ENCODE measurements at regions not wholly inside any gene's neighbourhood (a gene's known extent, or its start where the extent isn't known, plus 50 kb on each side); places are given as distances from the start of the nearest gene placed in this dataset.
"Not testable (repeated sequence)": the region's sequence is repeated elsewhere in the genome, so short reads cannot be mapped to it uniquely, and the experiment has no call there.

- Mint-ChIP-seq H3K4me1 (no peaks in the 10 kb centered on the region), H3K36me3 (peaks cover 0 to 4% (median 0%) of the 10 kb centered on the region in 5 donors), H3K27ac (no peak overlapping the region), H3K9me3 (peaks cover 9 to 35% (median 17%) of the 10 kb centered on the region in 11 donors), H3K27me3 (no peaks in the 10 kb centered on the region), H3K4me3 (no peak overlapping the region)
- Histone ChIP-seq H3K27ac (ENCODE audit: low read depth, low read length) (no peak overlapping the region), H3K27me3 (ENCODE audit: control insufficient read depth in 2 of 2, insufficient read depth in 2 of 2, low read length in 2 of 2) (no peaks in the 10 kb centered on the region), H3K4me3 (ENCODE audit: low read length) (no peak overlapping the region), H3K36me3 (ENCODE audit: control insufficient read depth in 2 of 3, insufficient read depth in 3 of 3, low read length in 3 of 3) (no peaks in the 10 kb centered on the region), H3K4me1 (ENCODE audit: control insufficient read depth in 2 of 2, insufficient read depth in 2 of 2, low read length in 2 of 2) (no peaks in the 10 kb centered on the region), H3K9me3 (ENCODE audit: control insufficient read depth in 2 of 3, low read length in 3 of 3) (peaks cover 0 to 5% (median 0%) of the 10 kb centered on the region in 3 experiments)
- ATAC-seq (no peak), DNase-seq (no peak)
- POLR2A ChIA-PET: no interaction called here
- intact Hi-C loops (cut with micrococcal nuclease): no loop called here
- CTCF ChIA-PET: no interaction called here
Observed at GRCh38 chr3:181929501-181929900, 217.8 kb downstream of the SOX2 start.

- intact Hi-C loops (cut with micrococcal nuclease): no loop called here
- Histone ChIP-seq H3K4me3 (ENCODE audit: low read length) (no peak overlapping the region), H3K4me1 (ENCODE audit: control insufficient read depth in 2 of 2, insufficient read depth in 2 of 2, low read length in 2 of 2) (no peaks in the 10 kb centered on the region), H3K27ac (ENCODE audit: low read depth, low read length) (no peak overlapping the region), H3K27me3 (ENCODE audit: control insufficient read depth in 2 of 2, insufficient read depth in 2 of 2, low read length in 2 of 2) (no peaks in the 10 kb centered on the region), H3K36me3 (ENCODE audit: control insufficient read depth in 2 of 3, insufficient read depth in 3 of 3, low read length in 3 of 3) (no peaks in the 10 kb centered on the region), H3K9me3 (ENCODE audit: control insufficient read depth in 2 of 3, low read length in 3 of 3) (peaks cover 0 to 5% (median 0%) of the 10 kb centered on the region in 3 experiments)
- no peak for DNase-seq
- H3K9me3 Mint-ChIP-seq: peaks cover 9 to 30% (median 14%) of the 10 kb centered on the region in 11 donors
- no peak overlapping the region for H3K27ac Mint-ChIP-seq
- H3K27me3 Mint-ChIP-seq: no peaks in the 10 kb centered on the region
- no peak for ATAC-seq
- H3K4me3 Mint-ChIP-seq: no peak overlapping the region
- POLR2A ChIA-PET: no interaction called here
- H3K4me1 Mint-ChIP-seq: no peaks in the 10 kb centered on the region
- CTCF ChIA-PET: no interaction called here
- H3K36me3 Mint-ChIP-seq: peaks cover 0 to 4% (median 0%) of the 10 kb centered on the region in 5 donors
Observed at GRCh38 chr3:181930105-181930504, 218.4 kb downstream of the SOX2 start.

GRCh38 chr3:181932039-181932438, 220.3 kb downstream of the SOX2 start:
- POLR2A ChIA-PET: no interaction called here
- CTCF ChIA-PET: no interaction called here
- Mint-ChIP-seq H3K4me1 (no peaks in the 10 kb centered on the region), H3K36me3 (peaks cover 0 to 4% (median 0%) of the 10 kb centered on the region in 5 donors), H3K9me3 (peaks cover 8 to 21% (median 12%) of the 10 kb centered on the region in 11 donors), H3K27me3 (no peaks in the 10 kb centered on the region), H3K27ac (no peak overlapping the region), H3K4me3 (no peak overlapping the region)
- Histone ChIP-seq H3K9me3 (ENCODE audit: control insufficient read depth in 2 of 3, low read length in 3 of 3) (no peaks in the 10 kb centered on the region), H3K27me3 (ENCODE audit: control insufficient read depth in 2 of 2, insufficient read depth in 2 of 2, low read length in 2 of 2) (no peaks in the 10 kb centered on the region), H3K27ac (ENCODE audit: low read depth, low read length) (no peak overlapping the region), H3K4me1 (ENCODE audit: control insufficient read depth in 2 of 2, insufficient read depth in 2 of 2, low read length in 2 of 2) (no peaks in the 10 kb centered on the region), H3K36me3 (ENCODE audit: control insufficient read depth in 2 of 3, insufficient read depth in 3 of 3, low read length in 3 of 3) (no peaks in the 10 kb centered on the region), H3K4me3 (ENCODE audit: low read length) (no peak overlapping the region)
- intact Hi-C loops (cut with micrococcal nuclease): no loop called here
- DNase-seq: no peak
- no peak for ATAC-seq

- intact Hi-C loops (cut with micrococcal nuclease): no loop called here
- H3K36me3 Mint-ChIP-seq: peaks cover 0 to 2% (median 0%) of the 10 kb centered on the region in 5 donors
- Histone ChIP-seq H3K9me3 (ENCODE audit: control insufficient read depth in 2 of 3, low read length in 3 of 3) (no peaks in the 10 kb centered on the region), H3K36me3 (ENCODE audit: control insufficient read depth in 2 of 3, insufficient read depth in 3 of 3, low read length in 3 of 3) (no peaks in the 10 kb centered on the region), H3K27me3 (ENCODE audit: control insufficient read depth in 2 of 2, insufficient read depth in 2 of 2, low read length in 2 of 2) (no peaks in the 10 kb centered on the region), H3K27ac (ENCODE audit: low read depth, low read length) (no peak overlapping the region), H3K4me1 (ENCODE audit: control insufficient read depth in 2 of 2, insufficient read depth in 2 of 2, low read length in 2 of 2) (no peaks in the 10 kb centered on the region), H3K4me3 (ENCODE audit: low read length) (no peak overlapping the region)
- ATAC-seq: no peak
- H3K9me3 Mint-ChIP-seq: peaks cover 4 to 17% (median 9%) of the 10 kb centered on the region in 11 donors
- no peaks in the 10 kb centered on the region for H3K27me3 Mint-ChIP-seq
- H3K4me3 Mint-ChIP-seq: no peak overlapping the region
- POLR2A ChIA-PET: no interaction called here
- DNase-seq: no peak
- H3K4me1 Mint-ChIP-seq: no peaks in the 10 kb centered on the region
- no peak overlapping the region for H3K27ac Mint-ChIP-seq
- CTCF ChIA-PET: no interaction called here
Observed at GRCh38 chr3:181933052-181933618, 221.4 kb downstream of the SOX2 start.

- Mint-ChIP-seq H3K36me3 (no peaks in the 10 kb centered on the region), H3K27ac (no peak overlapping the region), H3K4me1 (no peaks in the 10 kb centered on the region), H3K9me3 (no peaks in the 10 kb centered on the region), H3K27me3 (peaks cover 0 to 4% (median 0%) of the 10 kb centered on the region in 5 donors), H3K4me3 (no peak overlapping the region)
- H3K27me3 ChIP-seq (ENCODE audit: control insufficient read depth in 2 of 2, insufficient read depth in 2 of 2, low read length in 2 of 2): no peaks in the 10 kb centered on the region
- H3K36me3 ChIP-seq (ENCODE audit: control insufficient read depth in 2 of 3, insufficient read depth in 3 of 3, low read length in 3 of 3): no peaks in the 10 kb centered on the region
- no peaks in the 10 kb centered on the region for H3K4me1 ChIP-seq (ENCODE audit: control insufficient read depth in 2 of 2, insufficient read depth in 2 of 2, low read length in 2 of 2)
- ChIA-PET CTCF (no interaction called here), POLR2A (no interaction called here)
- ATAC-seq: no peak
- intact Hi-C loops (cut with micrococcal nuclease): no loop called here
- no peak for DNase-seq
- no peak overlapping the region for H3K4me3 ChIP-seq (ENCODE audit: low read length)
- H3K27ac ChIP-seq (ENCODE audit: low read depth, low read length): no peak overlapping the region
- H3K9me3 ChIP-seq (ENCODE audit: control insufficient read depth in 2 of 3, low read length in 3 of 3): no peaks in the 10 kb centered on the region
Observed at GRCh38 chr3:181935915-181936314, 224.2 kb downstream of the SOX2 start.

- ChIA-PET POLR2A (no interaction called here), CTCF (no interaction called here)
- Histone ChIP-seq H3K36me3 (ENCODE audit: control insufficient read depth in 2 of 3, insufficient read depth in 3 of 3, low read length in 3 of 3) (no peaks in the 10 kb centered on the region), H3K27ac (ENCODE audit: low read depth, low read length) (no peak overlapping the region), H3K4me1 (ENCODE audit: control insufficient read depth in 2 of 2, insufficient read depth in 2 of 2, low read length in 2 of 2) (no peaks in the 10 kb centered on the region), H3K27me3 (ENCODE audit: control insufficient read depth in 2 of 2, insufficient read depth in 2 of 2, low read length in 2 of 2) (no peaks in the 10 kb centered on the region), H3K9me3 (ENCODE audit: control insufficient read depth in 2 of 3, low read length in 3 of 3) (no peaks in the 10 kb centered on the region), H3K4me3 (ENCODE audit: low read length) (no peak overlapping the region)
- no peaks in the 10 kb centered on the region for H3K9me3 Mint-ChIP-seq
- no peak for ATAC-seq
- H3K4me3 Mint-ChIP-seq: no peak overlapping the region
- peaks cover 0 to 4% (median 0%) of the 10 kb centered on the region in 5 donors for H3K27me3 Mint-ChIP-seq
- intact Hi-C loops (cut with micrococcal nuclease): no loop called here
- DNase-seq: no peak
- H3K36me3 Mint-ChIP-seq: no peaks in the 10 kb centered on the region
- no peaks in the 10 kb centered on the region for H3K4me1 Mint-ChIP-seq
- no peak overlapping the region for H3K27ac Mint-ChIP-seq
Observed at GRCh38 chr3:181936774-181937173, 225.0 kb downstream of the SOX2 start.

- H3K36me3 Mint-ChIP-seq; H3K9me3 ChIP-seq (ENCODE audit: control insufficient read depth in 2 of 3, low read length in 3 of 3); H3K27me3 Mint-ChIP-seq; DNase-seq; H3K9me3 Mint-ChIP-seq; H3K4me1 ChIP-seq (ENCODE audit: control insufficient read depth in 2 of 2, insufficient read depth in 2 of 2, low read length in 2 of 2); H3K27ac Mint-ChIP-seq; ATAC-seq; H3K4me3 ChIP-seq (ENCODE audit: low read length); H3K36me3 ChIP-seq (ENCODE audit: control insufficient read depth in 2 of 3, insufficient read depth in 3 of 3, low read length in 3 of 3); intact Hi-C loops (cut with micrococcal nuclease); H3K4me3 Mint-ChIP-seq; H3K4me1 Mint-ChIP-seq; H3K27ac ChIP-seq (ENCODE audit: low read depth, low read length); CTCF ChIA-PET; H3K27me3 ChIP-seq (ENCODE audit: control insufficient read depth in 2 of 2, insufficient read depth in 2 of 2, low read length in 2 of 2); POLR2A ChIA-PET: not testable (repeated sequence)
Observed at GRCh38 chr3:181938580-181938979, 226.9 kb downstream of the SOX2 start.

Data from naive thymus-derived CD4-positive, alpha-beta T cell (primary cell).